ENCODE measurements at regions not wholly inside any gene's neighbourhood (a gene's known extent, or its start where the extent isn't known, plus 50 kb on each side); places are given as distances from the start of the nearest gene placed in this dataset.
"Not testable (repeated sequence)": the region's sequence is repeated elsewhere in the genome, so short reads cannot be mapped to it uniquely, and the experiment has no call there.

DNA sequence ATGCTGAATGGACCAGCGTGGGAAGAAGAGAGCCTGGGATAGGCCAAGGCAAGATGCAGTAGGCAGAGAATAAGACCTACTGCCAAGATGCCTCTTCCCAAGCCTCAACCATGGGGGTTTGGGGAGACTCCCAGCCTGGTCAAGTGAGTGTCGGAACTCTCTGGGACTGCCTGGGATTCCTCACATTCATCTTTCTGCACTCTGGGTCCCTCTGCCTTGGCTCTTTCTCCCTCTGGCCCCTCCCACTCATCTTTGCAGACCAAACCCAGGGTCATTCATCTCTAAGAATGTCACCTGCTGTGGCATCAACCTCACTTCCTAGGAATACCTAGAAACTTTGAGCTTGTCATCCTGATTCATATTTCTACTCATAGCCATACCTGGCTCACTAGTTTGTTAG is 211.3 kb upstream of the HNRNPA3 start:
- DNase-seq = no peak

GRCh38 chr2:177002983-177003382 is 209.6 kb upstream of the HNRNPA3 start:
- DNase-seq = no peak

DNA sequence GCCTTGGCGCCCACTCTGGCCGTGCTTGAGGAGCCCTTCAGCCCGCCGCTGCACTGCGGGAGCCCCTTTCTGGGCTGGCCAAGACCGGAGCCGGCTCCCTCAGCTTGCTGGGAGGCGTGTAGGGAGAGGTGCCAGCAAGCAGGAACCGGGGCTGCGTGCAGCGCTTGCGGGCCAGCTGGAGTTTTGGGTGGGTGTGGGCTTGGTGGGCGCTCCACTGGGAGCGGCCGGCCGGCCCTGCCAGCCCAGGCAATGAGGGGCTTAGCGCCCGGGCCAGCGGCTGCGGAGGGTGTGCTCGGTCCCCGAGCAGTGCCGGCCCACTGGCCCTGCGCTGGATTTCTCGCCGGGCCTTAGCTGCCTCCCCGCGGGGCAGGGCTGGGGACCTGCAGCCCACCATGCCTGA is 204.9 kb upstream of the HNRNPA3 start:
- not testable (repeated sequence) for DNase-seq

DNA sequence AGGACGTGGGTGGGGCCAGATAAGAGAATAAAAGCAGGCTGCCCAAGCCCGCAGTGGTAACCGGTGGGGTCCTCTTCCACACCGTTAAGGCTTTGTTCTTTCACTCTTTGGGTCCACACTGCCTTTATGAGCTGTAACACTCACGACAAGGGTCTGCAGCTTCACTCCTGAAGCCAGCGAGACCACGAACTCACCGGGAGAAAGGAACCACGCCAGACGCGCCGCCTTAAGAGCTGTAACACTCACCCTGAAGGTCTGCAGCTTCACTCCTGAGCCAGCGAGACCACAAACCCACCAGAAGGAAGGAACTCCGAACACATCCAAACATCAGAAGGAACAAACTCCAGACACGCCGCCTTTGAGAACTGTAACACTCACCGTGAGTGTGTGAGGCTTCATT is 203.9 kb upstream of the HNRNPA3 start:
- DNase-seq = not testable (repeated sequence)

DNA sequence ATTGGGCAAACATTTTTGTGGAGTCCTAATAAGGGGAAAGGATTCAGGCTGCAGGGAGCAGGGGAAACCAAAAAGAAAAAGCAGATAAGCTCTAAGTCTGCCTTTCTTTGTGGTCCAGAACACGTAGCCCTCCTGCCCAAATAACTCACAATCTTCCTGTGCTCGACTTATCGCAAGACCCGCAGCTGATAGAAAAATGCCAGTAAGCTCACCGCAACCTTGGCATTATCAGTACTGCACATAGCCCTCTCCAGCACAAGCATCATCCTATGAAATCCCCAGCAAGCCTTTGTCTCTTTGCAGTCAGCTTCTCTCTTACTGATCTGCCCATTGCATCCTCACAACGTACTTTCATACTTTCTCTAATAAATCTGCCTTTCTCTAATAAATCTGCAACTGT is 202.4 kb upstream of the HNRNPA3 start:
- DNase-seq = no peak

DNA sequence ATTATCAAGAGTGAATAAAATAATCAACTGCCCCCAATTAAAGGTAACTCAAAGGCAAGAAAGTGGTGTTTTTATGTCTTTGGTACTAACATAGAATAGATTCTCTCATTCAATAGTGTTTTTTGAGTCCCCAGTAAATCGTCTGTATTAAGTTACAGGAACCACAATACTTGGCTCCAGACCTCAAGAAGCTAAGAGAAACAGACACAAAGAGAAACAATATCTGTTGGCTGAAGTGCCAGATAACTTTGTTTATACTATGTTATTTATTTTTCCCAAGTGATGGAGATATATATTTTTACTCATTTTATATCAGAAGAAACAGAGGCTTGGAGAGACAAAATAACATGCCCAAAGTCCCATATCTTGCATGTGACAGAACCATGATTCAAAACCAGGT is 201.7 kb upstream of the HNRNPA3 start:
- DNase-seq = no peak

DNA sequence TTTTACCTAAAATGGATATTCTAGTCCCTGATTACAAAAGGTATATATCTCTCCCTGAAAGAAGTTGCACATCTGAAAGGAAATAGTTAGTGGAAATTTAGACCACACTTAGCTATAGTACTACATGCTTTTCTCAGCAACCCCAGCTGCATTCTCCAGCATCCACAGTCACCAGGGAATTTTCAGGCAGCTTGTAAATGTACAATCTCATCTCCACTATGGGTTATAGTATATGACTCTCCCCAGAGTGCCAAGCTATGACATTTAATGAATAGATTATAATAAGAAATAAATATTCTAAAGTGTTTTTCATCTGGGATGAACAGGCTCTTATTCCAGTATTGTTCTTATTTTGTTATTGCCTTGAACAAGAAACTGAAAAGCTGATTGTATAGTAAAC is 197.6 kb upstream of the HNRNPA3 start:
- DNase-seq = no peak

DNA sequence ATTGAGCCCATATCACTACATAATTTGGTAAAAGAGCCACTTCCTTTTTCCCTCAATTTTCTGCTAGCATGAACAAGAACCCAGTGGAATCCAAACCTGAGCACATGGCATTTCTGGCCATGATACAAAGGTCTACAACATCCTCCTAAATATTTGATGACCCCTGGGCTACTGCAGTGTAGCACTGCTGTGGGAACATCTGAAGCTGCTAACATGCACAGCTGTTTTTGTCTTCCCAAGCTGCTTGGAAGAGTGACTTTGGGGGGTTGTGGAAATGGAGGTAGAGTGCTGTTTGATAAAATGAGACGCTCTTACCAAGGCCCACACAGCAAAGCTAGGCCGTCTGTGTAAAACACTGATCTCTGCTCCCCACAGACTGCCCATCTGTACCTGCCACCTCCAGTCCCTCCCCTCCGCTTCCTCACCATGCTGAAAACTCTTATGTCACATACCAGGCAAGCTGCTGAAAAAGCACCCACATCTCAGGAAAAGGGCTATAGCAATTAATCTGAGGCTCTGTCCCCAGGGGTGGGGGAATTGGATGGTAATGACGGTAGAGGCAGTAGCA is 197.2 kb upstream of the HNRNPA3 start:
- no peak for DNase-seq

- DNase-seq = no peak
These were observed 192.0 kb upstream of the HNRNPA3 start for GRCh38 chr2:177020524-177021119.

- no peak for DNase-seq
These were observed 190.8 kb upstream of the HNRNPA3 start for GRCh38 chr2:177021706-177022343.

DNA sequence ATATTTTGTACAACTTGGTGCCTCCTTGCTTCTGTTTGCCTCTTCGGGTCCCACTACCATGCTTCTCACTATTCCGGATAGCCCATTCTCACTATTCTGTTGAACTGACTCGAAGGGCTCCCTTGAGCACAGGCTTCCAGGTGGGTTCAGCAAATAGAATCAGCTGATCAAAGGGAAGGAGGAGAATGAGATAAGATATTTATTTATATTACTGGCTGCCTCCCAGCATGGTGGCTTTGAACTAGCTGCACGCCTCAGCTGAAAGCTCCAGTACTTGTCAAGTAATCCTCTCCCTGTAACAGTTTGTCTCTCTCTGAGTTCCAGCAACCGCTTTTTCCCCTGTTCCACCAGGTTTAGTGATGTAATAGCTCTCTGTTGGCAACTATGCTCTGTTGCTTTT is 187.8 kb upstream of the HNRNPA3 start:
- DNase-seq = no peak

- DNase-seq = no peak
These were observed 186.3 kb upstream of the HNRNPA3 start for GRCh38 chr2:177026253-177026652.

DNA sequence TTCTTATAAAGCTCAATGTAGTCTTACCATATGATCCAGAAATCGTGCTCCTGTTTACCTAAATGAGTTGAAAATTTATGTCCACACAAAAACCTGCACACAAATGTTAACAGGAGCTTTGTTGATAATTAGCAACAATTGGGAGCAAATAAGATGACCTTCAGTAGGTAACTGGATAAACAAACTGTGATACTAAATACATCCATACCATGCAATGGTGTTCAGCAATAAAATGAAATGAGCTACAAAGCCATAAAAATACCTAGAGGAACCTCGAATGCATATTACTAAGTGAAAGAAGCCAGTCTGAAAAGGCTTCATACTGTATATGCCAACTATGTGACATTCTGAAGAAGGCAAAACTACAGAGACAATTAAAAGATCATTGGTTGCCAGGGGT is 185.6 kb upstream of the HNRNPA3 start:
- DNase-seq = no peak

DNA sequence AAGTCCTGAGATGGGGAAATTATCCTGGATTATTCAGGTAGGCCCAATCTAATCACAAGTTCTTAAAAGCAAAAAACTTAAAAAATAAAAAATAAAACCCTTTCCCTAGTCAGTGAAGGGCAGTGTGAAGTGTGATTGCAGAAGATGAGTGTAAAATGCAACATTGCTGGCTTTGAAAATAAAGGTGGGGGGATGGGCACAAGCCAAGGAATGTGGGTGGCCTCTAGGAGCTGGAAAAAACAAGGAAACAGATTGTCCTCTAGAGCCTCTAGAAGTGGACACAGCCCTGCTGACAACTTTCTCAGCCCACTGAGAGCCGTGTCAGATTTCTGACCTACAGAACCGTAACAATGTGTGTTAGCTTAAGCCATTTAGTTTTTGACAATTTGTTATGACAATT is 184.3 kb upstream of the HNRNPA3 start:
- no peak for DNase-seq

DNA sequence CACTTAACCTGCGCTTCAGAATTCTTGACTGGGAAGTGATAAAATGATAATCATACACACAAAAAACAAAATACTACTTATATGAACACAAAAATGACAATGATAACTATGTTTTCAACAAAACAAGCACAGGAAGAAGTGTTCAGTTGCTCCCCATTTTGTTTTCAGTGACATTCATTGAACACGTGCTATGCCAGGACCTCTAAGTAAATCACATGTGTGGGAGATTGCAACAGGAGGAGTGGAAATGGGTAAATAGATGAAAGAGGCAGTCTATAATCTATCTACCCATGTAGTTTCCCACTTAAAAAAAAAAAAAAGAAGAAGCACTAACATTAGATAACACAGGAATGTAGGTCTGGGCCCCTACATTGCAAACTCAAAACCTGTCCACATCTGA is 183.5 kb upstream of the HNRNPA3 start:
- no peak for DNase-seq

GRCh38 chr2:177029501-177029900 is 183.1 kb upstream of the HNRNPA3 start:
- DNase-seq = no peak

DNA sequence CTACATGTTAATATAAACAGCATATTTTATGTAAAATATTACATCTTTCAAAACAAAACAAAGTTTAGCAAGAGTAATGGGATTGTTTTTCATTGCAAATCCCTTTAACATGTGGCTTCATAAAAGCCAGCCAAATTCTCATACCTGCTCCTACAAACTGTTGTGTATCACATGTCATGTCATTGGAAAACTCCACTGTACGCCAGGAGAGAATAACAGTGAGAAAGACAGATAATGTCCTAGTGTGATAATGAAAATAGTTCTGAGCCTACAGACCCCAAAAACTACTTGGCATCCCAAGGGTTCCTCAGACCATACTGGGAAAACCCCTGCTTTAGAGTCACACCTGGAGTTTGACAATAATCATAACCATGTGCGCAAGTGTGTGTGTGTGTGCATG is 182.7 kb upstream of the HNRNPA3 start:
- no peak for DNase-seq

- no peak for DNase-seq
These were observed 182.0 kb upstream of the HNRNPA3 start for GRCh38 chr2:177030451-177031105.

GRCh38 chr2:177031438-177032180 is 181.0 kb upstream of the HNRNPA3 start:
- DNase-seq = no peak

GRCh38 chr2:177036747-177037146 is 175.8 kb upstream of the HNRNPA3 start:
- no peak for DNase-seq

- DNase-seq = no peak
These were observed 175.0 kb upstream of the HNRNPA3 start for GRCh38 chr2:177037569-177037968.

DNA sequence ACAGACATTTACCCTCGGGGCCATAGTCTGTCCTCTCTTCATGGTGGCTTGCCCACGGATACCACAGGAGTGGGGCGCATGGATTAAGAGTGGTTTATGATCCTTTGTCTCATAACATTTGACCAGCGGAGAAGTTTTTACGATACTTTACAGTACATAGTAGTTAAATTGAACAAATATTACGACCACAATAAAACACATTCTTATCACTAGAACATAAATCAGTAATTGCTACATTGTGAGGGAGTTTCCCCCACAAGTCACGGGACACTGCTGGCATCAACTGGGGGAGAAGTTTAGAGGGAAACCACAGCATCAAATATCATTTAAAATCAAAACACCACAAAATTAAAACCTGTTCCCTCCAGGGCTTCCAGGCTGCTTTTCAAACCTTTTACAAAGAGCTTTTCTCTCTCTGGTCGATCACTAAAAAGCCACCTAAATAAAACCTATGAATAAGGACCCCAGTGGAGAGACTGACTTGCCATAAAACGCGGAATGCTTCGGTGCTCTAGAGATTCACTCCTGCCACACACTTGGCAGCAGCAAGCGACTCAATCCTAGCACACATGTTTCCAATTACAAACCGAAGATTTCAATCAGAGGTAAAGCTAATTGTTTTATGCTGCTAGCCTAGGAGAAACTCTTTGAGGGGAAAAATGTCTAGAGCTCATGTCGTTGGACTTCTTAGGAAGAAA is 173.7 kb upstream of the HNRNPA3 start:
- DNase-seq = no peak

DNA sequence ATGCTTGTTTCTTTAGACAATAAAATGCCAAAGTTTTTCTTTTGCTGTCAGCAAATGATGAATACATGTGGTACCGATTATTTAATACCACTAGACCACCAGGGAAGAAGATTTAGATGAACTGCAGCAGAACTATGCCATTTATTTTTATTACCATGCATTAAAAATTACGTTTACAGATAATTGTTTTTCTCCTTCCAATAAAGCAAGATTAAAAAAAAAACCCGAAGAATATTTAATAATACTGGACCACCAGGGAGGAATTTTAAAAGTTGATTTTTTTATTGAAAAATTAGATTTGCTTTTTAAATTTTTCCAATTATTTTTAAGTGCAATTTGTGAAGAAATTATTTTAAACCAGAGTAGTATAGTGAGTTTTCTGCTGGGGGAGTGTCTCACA is 170.3 kb upstream of the HNRNPA3 start:
- DNase-seq = no peak
